ENCODE measurements at regions not wholly inside any gene's neighbourhood (a gene's known extent, or its start where the extent isn't known, plus 50 kb on each side); places are given as distances from the start of the nearest gene placed in this dataset.

GRCh38 chr9:126117158-126117425 is 209.5 kb upstream of the MVB12B start:
- FAIRE-seq = no peak
- H3K4me1 ChIP-seq (replicated peaks in 1 of 2; ENCODE audit: control insufficient read depth in 2 of 2, insufficient read depth in 2 of 2, low read length in 2 of 2) = no peaks in the 10 kb centered on the region
- in situ Hi-C loops (cut with MboI) (no loop called here), intact Hi-C loops (cut with micrococcal nuclease) (no loop called here)
- no peak overlapping the region for H3K9ac ChIP-seq (ENCODE audit: insufficient read depth in 1 of 2, low read depth in 2 of 2, low read length in 2 of 2)
- H2AFZ ChIP-seq (ENCODE audit: low read depth, low read length) = no peak overlapping the region
- no peaks in the 10 kb centered on the region for H3K9me3 ChIP-seq (replicated peaks; ENCODE audit: control insufficient read depth, insufficient read depth, low read depth, low read length)
- no peak for TF ChIP-seq HOMEZ (CRISPR knock-in tag; IDR thresholded peaks at IDR 0.05)
- no peak for TF ChIP-seq RBBP5 (IDR thresholded peaks at IDR 0.05; ENCODE audit: borderline replicate concordance, insufficient read depth, low read length, poor library complexity, severe bottlenecking)
- no peak for TF ChIP-seq ZNF318 (IDR thresholded peaks at IDR 0.05; ENCODE audit: borderline replicate concordance in 1 of 2, low read depth in 1 of 2)
- no peak for TF ChIP-seq ETV6 (IDR thresholded peaks at IDR 0.05; ENCODE audit: borderline replicate concordance in 1 of 2, low read depth in 2 of 2, low read length in 1 of 2)
- TF ChIP-seq ETV6 (CRISPR knock-in tag; IDR thresholded peaks at IDR 0.05; ENCODE audit: borderline replicate concordance) = no peak
- no peaks in the 10 kb centered on the region for H3K79me2 ChIP-seq (ENCODE audit: control insufficient read depth, insufficient read depth, low read length)
- no peak for ATAC-seq
- no TSS peak for BruUV-seq (replicated peaks)
- no peaks in the 10 kb centered on the region for H4K20me1 ChIP-seq (replicated peaks; ENCODE audit: control insufficient read depth, insufficient read depth, low read length)
- ChIA-PET CTCF (ENCODE audit: low intra/inter-chr PET ratio) (no interaction called here), POLR2A (no interaction called here)
- H3K27me3 ChIP-seq (ENCODE audit: control insufficient read depth in 2 of 2, insufficient read depth in 2 of 2, low read length in 2 of 2) = peaks cover 4 to 35% of the 10 kb centered on the region in 2 experiments; a peak in 4 of 5 replicates
- no peak overlapping the region for H3K4me2 ChIP-seq (ENCODE audit: insufficient read depth, low read length)
- no peak overlapping the region for H3K27ac ChIP-seq (ENCODE audit: extremely low read depth, low read depth, low read length)
- WGBS (ENCODE audit: insufficient coverage, low coverage, missing lambda C conversion rate) = 38% methylated on average over 4 of the region's 4 CpGs
- no peaks in the 10 kb centered on the region for H3K36me3 ChIP-seq (ENCODE audit: control insufficient read depth, insufficient read depth, low read length)
- no peak for DNase-seq (ENCODE audit: extremely low read depth in 1 of 4, low spot score in 3 of 4)
- H3K9me1 ChIP-seq (ENCODE audit: control insufficient read depth, insufficient read depth, low read length) = no peaks in the 10 kb centered on the region
- no peak overlapping the region for H3K4me3 ChIP-seq

Measured in K562 (cell line).